Gastroesophageal sphincter (tissue), 3 donors: ENCODE measurements at regions not wholly inside any gene's neighbourhood (a gene's known extent, or its start where the extent isn't known, plus 50 kb on each side); places are given as distances from the start of the nearest gene placed in this dataset.

Source experiments
- EP300 ChIP-seq: sonication (generic); formaldehyde crosslinking; IDR thresholded peaks from one replicate; pipeline ENCODE4 v1.6.1; 2017; ENCODE audit warnings: antibody characterized with exemption, mild to moderate bottlenecking
- POLR2A ChIP-seq, 2 donors: fragments of 450-650 bp; IDR thresholded peaks; one replicate each; pipeline ENCODE4 v1.6.1; 2017; ENCODE audit warnings: antibody characterized with exemption in 2 of 2, mild to moderate bottlenecking in 2 of 2, moderate library complexity in 1 of 2
- POLR2AphosphoS5 ChIP-seq: sonication (generic); formaldehyde crosslinking; IDR thresholded peaks from one replicate; pipeline ENCODE4 v1.6.1; 2017; ENCODE audit warnings: antibody characterized with exemption
- TF ChIP-seq, protein P1 (sequence below), 4 experiments: fragments of 200-600 bp in 2 of 4; fragments of 450-650 bp in 2 of 4; sonication (generic) in 1 of 4; IDR thresholded peaks; one replicate each; pipeline ENCODE4 v1.5.1; 2017 to 2019; ENCODE audit warnings: antibody characterized with exemption in 4 of 4, mild to moderate bottlenecking in 2 of 4, moderate library complexity in 2 of 4

DNA sequence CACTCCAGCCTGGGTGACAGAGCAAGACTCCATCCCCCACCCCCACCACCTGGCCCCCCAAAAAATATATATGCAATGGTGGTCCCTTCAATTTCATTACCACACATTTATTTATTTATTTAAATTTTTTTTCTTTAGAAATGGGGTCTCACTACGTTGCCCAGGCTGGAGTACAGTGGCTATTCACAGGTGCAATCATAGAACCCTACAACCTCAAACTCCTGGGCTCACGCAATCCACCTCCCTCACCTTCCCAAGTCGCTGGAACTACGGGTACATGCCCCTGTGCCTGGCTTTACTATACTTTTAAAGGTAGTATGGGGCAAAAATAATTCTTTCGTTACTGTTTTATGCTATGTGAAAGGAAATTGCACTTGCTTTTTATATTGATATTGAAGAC is 50.9 kb upstream of the EP300 start:
- TF ChIP-seq, protein P1, sequence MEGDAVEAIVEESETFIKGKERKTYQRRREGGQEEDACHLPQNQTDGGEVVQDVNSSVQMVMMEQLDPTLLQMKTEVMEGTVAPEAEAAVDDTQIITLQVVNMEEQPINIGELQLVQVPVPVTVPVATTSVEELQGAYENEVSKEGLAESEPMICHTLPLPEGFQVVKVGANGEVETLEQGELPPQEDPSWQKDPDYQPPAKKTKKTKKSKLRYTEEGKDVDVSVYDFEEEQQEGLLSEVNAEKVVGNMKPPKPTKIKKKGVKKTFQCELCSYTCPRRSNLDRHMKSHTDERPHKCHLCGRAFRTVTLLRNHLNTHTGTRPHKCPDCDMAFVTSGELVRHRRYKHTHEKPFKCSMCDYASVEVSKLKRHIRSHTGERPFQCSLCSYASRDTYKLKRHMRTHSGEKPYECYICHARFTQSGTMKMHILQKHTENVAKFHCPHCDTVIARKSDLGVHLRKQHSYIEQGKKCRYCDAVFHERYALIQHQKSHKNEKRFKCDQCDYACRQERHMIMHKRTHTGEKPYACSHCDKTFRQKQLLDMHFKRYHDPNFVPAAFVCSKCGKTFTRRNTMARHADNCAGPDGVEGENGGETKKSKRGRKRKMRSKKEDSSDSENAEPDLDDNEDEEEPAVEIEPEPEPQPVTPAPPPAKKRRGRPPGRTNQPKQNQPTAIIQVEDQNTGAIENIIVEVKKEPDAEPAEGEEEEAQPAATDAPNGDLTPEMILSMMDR (IDR thresholded peaks at IDR 0.05): no peak
- TF ChIP-seq POLR2A (IDR thresholded peaks at IDR 0.05): no peak
- no peak for TF ChIP-seq EP300
- no peak for TF ChIP-seq POLR2AphosphoS5
